ENCODE measurements at regions not wholly inside any gene's neighbourhood (a gene's known extent, or its start where the extent isn't known, plus 50 kb on each side); places are given as distances from the start of the nearest gene placed in this dataset.
A peak's percentile ranks its signal among the peaks of the same experiment; 100 is the strongest.

DNA sequence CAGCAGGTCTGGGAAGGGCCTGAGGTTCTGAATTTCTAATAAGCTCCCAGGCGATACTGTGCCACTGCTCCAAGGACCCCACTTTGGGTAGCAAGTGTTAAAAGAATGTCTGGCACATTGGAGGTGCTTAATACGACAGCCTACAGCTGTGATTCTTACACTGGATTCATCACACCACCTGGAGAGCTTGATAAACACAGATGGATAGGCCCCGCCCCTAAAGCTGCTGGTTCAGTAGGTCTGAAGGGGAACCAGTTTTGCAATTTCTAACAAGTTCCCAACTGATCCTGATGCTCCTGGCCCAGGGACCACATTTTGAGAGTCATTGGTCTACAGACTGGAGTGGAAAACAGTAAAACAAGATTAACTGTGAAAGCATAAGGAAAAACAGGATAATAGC lies 124.8 kb upstream of the ST8SIA2 start:
- Histone ChIP-seq H3K36me3 (no peaks in the 10 kb centered on the region), H3K9me3 (no peaks in the 10 kb centered on the region), H3K4me3 (no peak overlapping the region), H3K27ac (no peak overlapping the region), H3K27me3 (peaks cover 0 to 6% of the 10 kb centered on the region in 2 donors), H3K4me1 (no peaks in the 10 kb centered on the region)
- intact Hi-C loops (cut with DNase I; ENCODE audit: low total_unique reads), result no loop called here
- no peak for DNase-seq (ENCODE audit: low spot score in 2 of 2)
- TF ChIP-seq POLR2A (IDR thresholded peaks at IDR 0.05), result no peak
- TF ChIP-seq POLR2AphosphoS5 (IDR thresholded peaks at IDR 0.05), result no peak
- TF ChIP-seq, protein P1, sequence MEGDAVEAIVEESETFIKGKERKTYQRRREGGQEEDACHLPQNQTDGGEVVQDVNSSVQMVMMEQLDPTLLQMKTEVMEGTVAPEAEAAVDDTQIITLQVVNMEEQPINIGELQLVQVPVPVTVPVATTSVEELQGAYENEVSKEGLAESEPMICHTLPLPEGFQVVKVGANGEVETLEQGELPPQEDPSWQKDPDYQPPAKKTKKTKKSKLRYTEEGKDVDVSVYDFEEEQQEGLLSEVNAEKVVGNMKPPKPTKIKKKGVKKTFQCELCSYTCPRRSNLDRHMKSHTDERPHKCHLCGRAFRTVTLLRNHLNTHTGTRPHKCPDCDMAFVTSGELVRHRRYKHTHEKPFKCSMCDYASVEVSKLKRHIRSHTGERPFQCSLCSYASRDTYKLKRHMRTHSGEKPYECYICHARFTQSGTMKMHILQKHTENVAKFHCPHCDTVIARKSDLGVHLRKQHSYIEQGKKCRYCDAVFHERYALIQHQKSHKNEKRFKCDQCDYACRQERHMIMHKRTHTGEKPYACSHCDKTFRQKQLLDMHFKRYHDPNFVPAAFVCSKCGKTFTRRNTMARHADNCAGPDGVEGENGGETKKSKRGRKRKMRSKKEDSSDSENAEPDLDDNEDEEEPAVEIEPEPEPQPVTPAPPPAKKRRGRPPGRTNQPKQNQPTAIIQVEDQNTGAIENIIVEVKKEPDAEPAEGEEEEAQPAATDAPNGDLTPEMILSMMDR (IDR thresholded peaks at IDR 0.05), result no peak

GRCh38 chr15:92271179-92271578 lies 122.5 kb upstream of the ST8SIA2 start:
- H3K27ac ChIP-seq, result no peak overlapping the region
- H3K4me1 ChIP-seq, result no peaks in the 10 kb centered on the region
- no peak overlapping the region for H3K4me3 ChIP-seq
- no peak for TF ChIP-seq POLR2A (IDR thresholded peaks at IDR 0.05)
- no peak for TF ChIP-seq POLR2AphosphoS5 (IDR thresholded peaks at IDR 0.05)
- TF ChIP-seq, protein P1 (IDR thresholded peaks at IDR 0.05), result no peak
- peaks cover 0 to 6% of the 10 kb centered on the region in 2 donors for H3K27me3 ChIP-seq
- H3K9me3 ChIP-seq, result no peaks in the 10 kb centered on the region
- intact Hi-C loops (cut with DNase I; ENCODE audit: low total_unique reads), result no loop called here
- no peak for DNase-seq (ENCODE audit: low spot score in 2 of 2)
- H3K36me3 ChIP-seq, result no peaks in the 10 kb centered on the region

- Histone ChIP-seq H3K27ac (no peak overlapping the region), H3K9me3 (no peaks in the 10 kb centered on the region), H3K36me3 (no peaks in the 10 kb centered on the region), H3K4me1 (no peaks in the 10 kb centered on the region), H3K27me3 (peaks cover 0 to 6% of the 10 kb centered on the region in 2 donors), H3K4me3 (no peak overlapping the region)
- no peak for DNase-seq (ENCODE audit: low spot score in 2 of 2)
- no peak for TF ChIP-seq POLR2A (IDR thresholded peaks at IDR 0.05)
- TF ChIP-seq, protein P1 (IDR thresholded peaks at IDR 0.05), result no peak
- no peak for TF ChIP-seq POLR2AphosphoS5 (IDR thresholded peaks at IDR 0.05)
- intact Hi-C loops (cut with DNase I; ENCODE audit: low total_unique reads), result no loop called here
These were observed 121.6 kb upstream of the ST8SIA2 start for GRCh38 chr15:92272106-92272505.

DNA sequence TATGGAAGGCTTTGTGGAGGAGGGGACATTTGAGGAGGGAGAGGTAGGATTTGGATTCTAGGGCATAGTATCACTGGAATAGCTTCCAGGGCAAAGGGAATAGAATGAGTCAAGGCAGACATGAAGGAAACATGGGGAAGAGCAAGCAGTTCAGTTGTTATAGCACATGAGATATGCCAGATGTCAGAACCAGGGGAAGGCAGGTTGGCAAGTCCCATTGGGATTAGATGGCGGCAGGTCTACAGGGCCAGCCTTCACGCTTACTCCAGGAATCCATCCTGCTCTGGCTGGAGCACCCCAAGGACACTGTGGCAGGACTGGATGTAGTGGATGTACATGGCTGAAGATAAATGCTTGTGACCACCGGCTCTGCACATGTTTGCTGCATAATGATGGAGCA lies 120.4 kb upstream of the ST8SIA2 start:
- no peak for DNase-seq (ENCODE audit: low spot score in 2 of 2)
- no peak overlapping the region for H3K4me3 ChIP-seq
- H3K27me3 ChIP-seq, result peaks cover 0 to 6% of the 10 kb centered on the region in 2 donors
- no peaks in the 10 kb centered on the region for H3K9me3 ChIP-seq
- TF ChIP-seq, protein P1 (IDR thresholded peaks at IDR 0.05), result no peak
- TF ChIP-seq POLR2AphosphoS5 (IDR thresholded peaks at IDR 0.05) (no peak), POLR2A (IDR thresholded peaks at IDR 0.05) (no peak)
- no peak overlapping the region for H3K27ac ChIP-seq
- H3K4me1 ChIP-seq, result no peaks in the 10 kb centered on the region
- no peaks in the 10 kb centered on the region for H3K36me3 ChIP-seq
- intact Hi-C loops (cut with DNase I; ENCODE audit: low total_unique reads), result no loop called here

DNA sequence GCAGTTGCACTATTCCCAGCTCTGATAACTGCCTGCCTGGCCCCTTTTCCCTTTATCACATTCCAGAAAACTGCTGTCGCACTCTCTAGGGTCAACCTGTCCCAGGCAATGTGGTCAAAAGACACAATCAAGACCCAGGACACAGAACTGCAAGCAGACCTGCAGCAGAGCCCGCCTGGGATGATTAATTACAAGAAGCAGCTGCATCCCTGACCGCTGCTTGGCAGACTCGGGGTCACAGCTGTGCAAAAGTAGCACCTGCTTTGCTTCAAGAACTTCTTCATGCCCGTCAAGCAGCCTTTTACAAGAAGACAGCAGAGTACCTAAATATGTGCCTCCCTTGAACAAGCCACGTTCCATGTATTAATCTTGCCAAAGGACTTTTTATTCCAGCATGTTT lies 120.0 kb upstream of the ST8SIA2 start:
- H3K36me3 ChIP-seq, result no peaks in the 10 kb centered on the region
- no peak overlapping the region for H3K4me3 ChIP-seq
- no peak overlapping the region for H3K27ac ChIP-seq
- intact Hi-C loops (cut with DNase I; ENCODE audit: low total_unique reads), result no loop called here
- H3K9me3 ChIP-seq, result no peaks in the 10 kb centered on the region
- DNase-seq (ENCODE audit: low spot score in 2 of 2), result no peak
- no peaks in the 10 kb centered on the region for H3K4me1 ChIP-seq
- peaks cover 0 to 6% of the 10 kb centered on the region in 2 donors for H3K27me3 ChIP-seq
- TF ChIP-seq POLR2AphosphoS5 (IDR thresholded peaks at IDR 0.05), result no peak

GRCh38 chr15:92277776-92278175 lies 115.9 kb upstream of the ST8SIA2 start:
- intact Hi-C loops (cut with DNase I; ENCODE audit: low total_unique reads), result no loop called here
- Histone ChIP-seq H3K4me1 (no peaks in the 10 kb centered on the region), H3K4me3 (no peak overlapping the region), H3K9me3 (no peaks in the 10 kb centered on the region), H3K27ac (no peak overlapping the region), H3K36me3 (no peaks in the 10 kb centered on the region), H3K27me3 (peaks cover 0 to 6% of the 10 kb centered on the region in 2 donors)
- DNase-seq (ENCODE audit: low spot score in 2 of 2), result no peak
- TF ChIP-seq POLR2AphosphoS5 (IDR thresholded peaks at IDR 0.05), result no peak
- TF ChIP-seq, protein P1 (IDR thresholded peaks at IDR 0.05), result peak in 1 of 3 donors; percentile 20
- no peak for TF ChIP-seq POLR2A (IDR thresholded peaks at IDR 0.05)

Data from breast epithelium (tissue), 4 donors.